ENCODE measurements at regions not wholly inside any gene's neighbourhood (a gene's known extent, or its start where the extent isn't known, plus 50 kb on each side); places are given as distances from the start of the nearest gene placed in this dataset.

DNA sequence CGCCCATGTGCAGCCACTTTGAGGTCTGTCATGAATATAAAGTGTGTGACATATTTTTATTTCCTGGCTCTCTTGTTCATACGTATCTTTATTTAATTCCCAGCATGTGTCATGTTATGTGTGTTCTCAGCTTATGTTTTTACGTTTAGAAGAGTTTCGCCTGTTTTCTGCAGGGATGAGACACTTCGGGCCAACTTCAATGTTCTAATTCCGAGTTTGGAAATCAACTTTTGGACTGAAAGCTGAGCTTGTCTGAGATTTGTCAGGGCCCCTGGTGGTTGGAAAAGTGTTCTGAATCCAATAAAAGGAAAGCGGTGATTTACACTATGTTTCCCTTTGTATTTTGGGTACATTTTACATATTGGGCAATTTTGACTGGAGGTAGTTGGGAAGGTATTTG lies 810.7 kb downstream of the TBC1D22A start:
- H3K4me3 ChIP-seq = no peak overlapping the region
- TF ChIP-seq, protein P1, sequence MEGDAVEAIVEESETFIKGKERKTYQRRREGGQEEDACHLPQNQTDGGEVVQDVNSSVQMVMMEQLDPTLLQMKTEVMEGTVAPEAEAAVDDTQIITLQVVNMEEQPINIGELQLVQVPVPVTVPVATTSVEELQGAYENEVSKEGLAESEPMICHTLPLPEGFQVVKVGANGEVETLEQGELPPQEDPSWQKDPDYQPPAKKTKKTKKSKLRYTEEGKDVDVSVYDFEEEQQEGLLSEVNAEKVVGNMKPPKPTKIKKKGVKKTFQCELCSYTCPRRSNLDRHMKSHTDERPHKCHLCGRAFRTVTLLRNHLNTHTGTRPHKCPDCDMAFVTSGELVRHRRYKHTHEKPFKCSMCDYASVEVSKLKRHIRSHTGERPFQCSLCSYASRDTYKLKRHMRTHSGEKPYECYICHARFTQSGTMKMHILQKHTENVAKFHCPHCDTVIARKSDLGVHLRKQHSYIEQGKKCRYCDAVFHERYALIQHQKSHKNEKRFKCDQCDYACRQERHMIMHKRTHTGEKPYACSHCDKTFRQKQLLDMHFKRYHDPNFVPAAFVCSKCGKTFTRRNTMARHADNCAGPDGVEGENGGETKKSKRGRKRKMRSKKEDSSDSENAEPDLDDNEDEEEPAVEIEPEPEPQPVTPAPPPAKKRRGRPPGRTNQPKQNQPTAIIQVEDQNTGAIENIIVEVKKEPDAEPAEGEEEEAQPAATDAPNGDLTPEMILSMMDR (IDR thresholded peaks at IDR 0.05) = no peak
- H3K4me1 ChIP-seq = no peaks in the 10 kb centered on the region
- no peak overlapping the region for H3K27ac ChIP-seq
- DNase-seq (ENCODE audit: low spot score) = no peak
- no peaks in the 10 kb centered on the region for H3K27me3 ChIP-seq
- no peaks in the 10 kb centered on the region for H3K9me3 ChIP-seq
- no peaks in the 10 kb centered on the region for H3K36me3 ChIP-seq

DNA sequence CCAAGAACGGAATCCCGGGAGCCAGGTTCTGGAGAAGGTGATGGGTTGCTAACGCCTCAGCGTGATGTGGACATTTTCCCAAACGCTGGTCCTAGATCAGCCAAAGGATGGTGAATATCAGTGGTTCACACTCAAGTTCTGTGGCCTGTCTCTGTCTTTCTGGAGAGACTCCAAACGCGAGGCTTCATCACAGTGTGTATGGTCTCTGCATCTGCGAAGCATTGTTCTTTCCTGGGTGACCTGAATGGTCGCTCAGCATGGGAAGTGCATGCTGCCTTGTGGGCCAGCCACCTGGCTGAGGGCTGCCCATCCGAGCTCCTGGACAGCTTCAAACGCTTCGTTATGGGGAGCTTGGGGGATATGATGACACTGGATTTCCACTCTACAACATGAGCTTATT lies 810.0 kb downstream of the TBC1D22A start:
- Histone ChIP-seq H3K9me3 (no peaks in the 10 kb centered on the region), H3K36me3 (no peaks in the 10 kb centered on the region), H3K27me3 (no peaks in the 10 kb centered on the region), H3K4me1 (no peaks in the 10 kb centered on the region), H3K27ac (no peak overlapping the region), H3K4me3 (no peak overlapping the region)
- DNase-seq (ENCODE audit: low spot score) = no peak
- TF ChIP-seq, protein P1 (IDR thresholded peaks at IDR 0.05) = no peak

DNA sequence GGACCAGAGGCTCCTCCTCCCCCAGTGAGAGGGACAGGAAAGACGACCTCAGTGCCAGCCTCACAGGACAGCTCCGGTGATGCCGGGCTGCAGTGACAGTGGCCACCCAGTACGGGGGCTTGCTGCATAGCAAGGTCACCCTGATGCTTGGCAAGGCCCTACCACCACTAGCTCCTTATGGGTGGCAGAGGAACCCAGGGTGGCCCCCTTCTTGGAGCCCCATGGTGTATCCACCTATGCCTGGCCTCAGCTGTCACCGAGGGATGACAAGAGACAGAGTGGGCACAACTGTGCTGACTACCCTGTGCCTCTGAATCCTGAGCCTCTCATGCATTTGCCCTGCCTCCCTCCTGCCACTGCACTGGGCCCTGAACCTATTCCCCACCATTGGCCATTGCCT lies 809.2 kb downstream of the TBC1D22A start:
- TF ChIP-seq, protein P1 (IDR thresholded peaks at IDR 0.05) = no peak
- H3K9me3 ChIP-seq = no peaks in the 10 kb centered on the region
- no peaks in the 10 kb centered on the region for H3K36me3 ChIP-seq
- no peak for DNase-seq (ENCODE audit: low spot score)
- H3K4me3 ChIP-seq = no peak overlapping the region
- H3K27ac ChIP-seq = no peak overlapping the region
- no peaks in the 10 kb centered on the region for H3K27me3 ChIP-seq
- no peaks in the 10 kb centered on the region for H3K4me1 ChIP-seq

DNA sequence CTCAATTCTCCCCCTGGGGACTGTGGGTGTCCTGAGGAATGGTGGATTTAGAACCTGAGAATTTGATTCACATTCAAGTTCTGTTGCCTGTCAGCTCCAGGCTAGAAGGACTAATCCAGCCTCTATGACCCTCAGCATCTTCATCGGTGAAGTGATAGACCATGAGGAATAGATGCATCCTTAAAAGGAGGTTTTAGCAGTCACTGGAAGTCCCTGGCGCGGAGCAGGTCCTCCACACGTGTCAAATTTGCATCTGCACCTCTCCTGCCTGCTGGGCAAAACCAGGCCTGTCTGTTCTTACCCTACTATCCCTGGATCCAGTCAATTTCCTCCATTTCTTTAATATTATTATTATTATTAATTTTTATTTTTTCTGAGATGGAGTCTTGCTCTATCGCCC lies 808.4 kb downstream of the TBC1D22A start:
- Histone ChIP-seq H3K36me3 (no peaks in the 10 kb centered on the region), H3K9me3 (no peaks in the 10 kb centered on the region), H3K4me1 (no peaks in the 10 kb centered on the region), H3K27me3 (no peaks in the 10 kb centered on the region), H3K4me3 (no peak overlapping the region), H3K27ac (no peak overlapping the region)
- TF ChIP-seq, protein P1 (IDR thresholded peaks at IDR 0.05) = no peak
- DNase-seq (ENCODE audit: low spot score) = no peak

DNA sequence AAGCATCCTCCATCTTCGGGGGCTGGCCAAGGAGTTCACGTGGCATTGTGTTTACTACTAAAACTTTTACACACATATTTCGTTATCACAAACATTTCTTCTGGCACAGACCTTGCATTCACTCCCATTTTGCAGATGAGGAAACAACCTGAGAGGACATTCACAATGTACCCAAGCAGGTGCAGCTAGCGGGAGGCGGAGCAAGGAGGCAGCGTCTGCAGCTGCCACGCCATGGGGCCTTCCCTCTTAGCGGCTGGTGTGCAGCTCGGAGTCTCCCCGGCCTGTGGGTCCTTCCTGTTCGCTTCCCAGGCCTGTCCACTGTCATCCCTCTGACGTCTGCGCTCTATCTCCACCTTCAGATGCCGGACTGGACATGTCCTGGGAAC lies 807.8 kb downstream of the TBC1D22A start:
- H3K4me1 ChIP-seq = no peaks in the 10 kb centered on the region
- H3K27ac ChIP-seq = no peak overlapping the region
- no peak for DNase-seq (ENCODE audit: low spot score)
- H3K27me3 ChIP-seq = no peaks in the 10 kb centered on the region
- no peaks in the 10 kb centered on the region for H3K9me3 ChIP-seq
- no peak overlapping the region for H3K4me3 ChIP-seq
- H3K36me3 ChIP-seq = no peaks in the 10 kb centered on the region
- TF ChIP-seq, protein P1 (IDR thresholded peaks at IDR 0.05) = no peak

All from right atrium auricular region (tissue), 2 donors.